Inflammatory macrophage (primary cell): ENCODE measurements at regions not wholly inside any gene's neighbourhood (a gene's known extent, or its start where the extent isn't known, plus 50 kb on each side); places are given as distances from the start of the nearest gene placed in this dataset.
A peak's percentile ranks its signal among the peaks of the same experiment; 100 is the strongest.

ENCODE experiments used
- DNase-seq, 2 donors: peaks; one replicate each; pipeline ENCODE4 v3.0.0-alpha.2; 2020 to 2022

DNA sequence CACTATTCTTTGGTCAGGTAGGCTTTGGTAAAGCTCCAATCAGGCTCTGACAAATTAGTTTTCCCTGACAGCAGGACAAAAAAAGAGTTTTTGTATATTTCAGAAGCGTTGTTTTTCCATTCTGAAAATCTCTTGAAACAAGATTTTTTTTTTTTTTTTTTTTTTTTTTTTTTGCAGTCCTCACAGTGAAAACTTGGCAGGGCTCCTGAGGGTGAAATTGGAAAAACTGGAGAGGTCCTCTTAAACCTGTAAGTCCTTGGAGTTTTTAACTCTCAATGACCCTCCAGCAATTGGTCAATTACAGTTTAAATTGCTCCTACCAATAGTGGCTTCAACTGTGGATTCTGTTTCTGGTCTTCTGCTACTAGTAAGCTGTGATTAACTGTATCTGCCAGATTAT lies 244.5 kb upstream of the PKDCC start:
- no peak for DNase-seq

DNA sequence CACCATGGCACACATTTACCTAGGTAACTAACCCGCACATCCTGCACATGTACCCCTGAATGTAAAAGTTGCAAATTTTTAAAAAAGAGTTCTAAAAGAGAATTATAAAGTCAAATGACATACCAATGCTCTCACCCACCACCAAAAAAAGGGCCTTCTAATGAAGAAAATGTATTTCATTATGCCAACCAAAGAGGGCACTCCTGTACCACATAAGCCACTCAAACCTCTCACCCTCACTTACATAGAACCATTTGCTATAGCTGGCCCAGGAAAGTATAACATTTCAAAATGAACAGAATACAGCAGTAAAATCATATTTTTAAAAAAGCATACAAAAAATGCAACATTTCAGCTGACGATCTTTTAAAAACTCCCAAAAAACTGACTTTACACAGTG lies 241.5 kb upstream of the PKDCC start:
- DNase-seq: no peak

DNA sequence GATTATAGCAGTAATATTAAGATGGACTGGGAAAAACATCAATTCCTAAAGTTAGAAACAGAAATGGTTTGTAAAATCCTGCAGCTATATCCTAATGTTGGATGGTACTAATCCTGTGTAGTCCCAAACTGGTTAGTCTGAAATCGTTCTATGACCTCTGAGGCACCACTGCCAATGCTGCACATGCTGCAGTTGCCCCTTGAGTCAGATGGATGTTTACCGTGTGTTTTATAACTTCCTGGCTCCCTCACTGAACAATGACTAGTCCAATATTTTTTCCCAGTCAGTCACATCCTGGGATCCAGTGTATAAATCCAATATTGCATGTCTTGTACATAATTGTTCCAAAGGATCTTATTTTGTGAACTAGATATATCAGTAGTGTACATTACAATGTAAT lies 226.7 kb upstream of the PKDCC start:
- no peak for DNase-seq

DNA sequence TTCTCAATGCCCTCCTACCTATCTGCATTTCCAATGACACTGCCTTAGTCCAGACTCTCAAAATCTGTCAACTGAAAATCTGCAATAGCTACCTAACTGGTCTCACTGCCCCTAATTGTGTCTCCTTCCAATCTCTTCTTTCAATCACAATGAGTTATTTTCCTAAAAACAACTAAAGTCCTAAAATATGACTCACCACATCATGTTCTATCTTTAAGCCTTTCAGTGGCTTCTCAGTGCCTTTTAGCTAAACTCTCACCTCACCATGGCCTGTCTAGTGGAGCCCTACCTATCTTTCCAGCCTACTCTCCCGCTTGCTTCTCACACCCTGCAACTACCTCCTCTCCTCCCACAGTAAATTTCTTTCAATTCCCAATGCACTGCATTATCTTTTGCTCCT lies 220.9 kb upstream of the PKDCC start:
- DNase-seq: no peak

DNA sequence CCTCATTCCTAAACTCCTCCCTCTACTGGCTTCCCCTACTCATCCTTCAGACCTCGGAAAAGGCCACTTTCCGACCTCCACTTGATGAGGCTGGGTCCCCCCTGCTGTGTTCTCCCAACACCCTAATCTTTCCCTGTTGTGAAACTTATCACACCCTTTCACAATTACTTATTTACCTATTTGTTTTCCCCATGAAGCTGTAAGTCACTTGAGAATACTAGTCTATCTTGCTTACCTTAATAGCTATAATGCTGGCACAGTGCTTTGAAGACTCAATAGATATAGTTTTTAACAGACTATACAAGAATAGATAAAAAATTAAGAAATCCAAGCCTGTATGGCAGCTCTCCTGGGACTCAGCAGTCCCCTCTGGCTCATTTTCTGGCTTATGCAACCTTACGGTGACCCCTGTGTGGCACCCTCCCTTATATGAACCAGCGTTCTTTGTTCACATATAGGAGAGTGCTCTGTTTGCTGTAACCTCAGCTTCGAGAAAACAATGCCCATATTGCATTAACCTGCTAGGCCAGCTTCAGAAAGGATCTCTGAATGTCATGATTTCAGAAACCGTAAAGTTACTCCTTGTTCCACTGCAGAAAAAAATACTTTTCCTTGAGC lies 220.4 kb upstream of the PKDCC start:
- DNase-seq: no peak

DNA sequence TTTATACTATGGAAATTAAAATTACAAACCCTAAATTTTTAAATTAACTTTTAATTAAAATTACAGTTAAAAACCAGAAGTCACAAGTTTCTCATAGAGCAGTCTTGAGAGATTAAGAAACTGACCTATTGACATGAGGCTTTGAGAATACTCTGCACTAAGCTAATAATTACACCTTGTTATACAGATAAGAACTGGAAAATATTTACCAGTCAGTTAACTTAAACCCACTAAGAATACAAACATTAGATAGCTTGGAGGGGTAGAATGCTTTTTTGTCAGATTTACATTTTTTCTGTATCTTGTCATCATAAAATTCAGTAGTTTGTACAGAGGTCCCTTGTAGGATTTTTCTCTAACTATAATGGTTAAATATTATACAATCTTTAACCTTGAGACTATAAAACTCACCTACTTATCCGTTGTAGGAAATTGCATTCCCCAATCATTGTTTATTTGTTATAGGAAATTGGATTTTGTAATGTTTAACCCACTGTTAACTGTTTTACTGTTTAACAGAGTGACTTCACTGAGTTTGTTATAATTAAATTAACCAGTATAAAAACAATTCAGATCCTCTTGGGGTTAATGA lies 219.7 kb upstream of the PKDCC start:
- DNase-seq: no peak

DNA sequence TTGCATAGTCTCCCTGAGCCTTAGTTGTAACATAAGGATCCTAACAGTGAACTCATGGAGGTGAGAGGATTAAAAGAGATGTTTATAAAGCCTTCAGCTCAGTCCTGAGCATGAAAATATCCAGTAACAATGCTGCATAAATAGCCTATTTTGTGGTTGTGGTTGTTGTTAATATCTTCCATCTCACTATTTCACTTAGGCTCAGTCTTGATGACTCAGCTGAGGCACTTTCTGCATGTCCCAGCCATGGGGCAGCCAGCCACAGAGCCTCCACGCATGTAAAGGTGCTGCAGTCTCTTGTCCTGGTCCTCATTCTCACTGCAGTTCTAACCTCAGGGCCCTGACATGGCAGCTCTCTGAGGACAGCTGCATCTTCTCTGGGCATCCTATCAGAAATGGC lies 218.8 kb upstream of the PKDCC start:
- no peak for DNase-seq

DNA sequence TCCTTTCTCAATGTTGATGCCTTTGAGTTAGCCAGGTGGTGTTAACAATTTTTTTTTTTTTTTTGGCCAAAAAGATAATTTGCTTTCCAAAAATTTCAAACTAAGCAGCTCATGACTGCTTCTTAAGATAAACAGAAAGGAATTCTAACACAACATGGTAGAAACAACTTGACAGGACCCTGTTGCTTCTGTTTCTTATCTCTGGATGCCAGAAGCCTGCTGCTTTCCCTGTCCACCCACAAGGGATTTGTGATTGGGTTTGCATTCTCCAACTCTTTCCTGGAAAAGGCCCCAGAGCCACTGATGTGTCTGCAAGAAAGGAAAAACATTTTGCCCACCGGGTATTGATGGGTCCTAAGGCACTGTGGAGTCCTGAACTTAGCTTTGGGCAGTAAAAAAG lies 217.2 kb upstream of the PKDCC start:
- DNase-seq: no peak

DNA sequence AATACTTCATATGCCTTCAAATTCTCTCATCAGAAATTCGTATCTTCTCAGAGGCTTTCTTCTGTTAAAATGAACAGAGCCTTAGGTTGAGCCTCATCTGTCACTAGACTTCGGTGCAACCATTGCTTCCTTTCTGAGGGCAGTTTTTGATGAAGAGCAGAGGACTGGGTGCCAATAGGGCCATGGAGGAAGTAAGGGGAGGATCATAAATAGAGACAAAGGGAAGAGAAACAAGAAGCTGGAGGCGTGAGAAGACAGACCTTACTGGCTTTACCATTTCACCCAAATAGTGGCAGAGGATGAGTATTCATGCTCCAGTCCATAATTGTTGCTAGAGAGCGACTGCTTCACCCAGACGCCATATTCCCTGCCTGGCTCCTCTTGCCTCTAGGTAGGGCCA lies 215.6 kb upstream of the PKDCC start:
- peak in 1 of 2 donors; percentile 21 for DNase-seq

DNA sequence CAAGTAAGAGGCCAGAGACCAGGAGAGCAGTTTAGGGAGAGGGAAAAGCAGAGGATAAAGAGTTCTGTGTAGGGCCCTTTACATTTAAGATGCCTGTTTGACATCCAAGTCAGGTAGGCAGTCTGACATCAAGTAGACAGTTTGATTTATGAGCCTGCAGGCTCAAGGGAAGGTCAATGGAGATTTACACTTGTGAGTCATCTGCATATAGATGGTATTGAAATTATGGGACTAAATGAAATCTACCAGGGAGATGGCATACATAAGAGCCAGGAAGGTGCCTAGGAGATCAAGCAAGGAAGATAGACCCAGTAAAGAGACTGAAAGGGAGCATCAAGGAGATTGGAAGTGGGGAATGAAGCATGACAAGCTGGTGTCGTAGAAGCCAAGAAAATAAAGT lies 212.4 kb upstream of the PKDCC start:
- DNase-seq: no peak

DNA sequence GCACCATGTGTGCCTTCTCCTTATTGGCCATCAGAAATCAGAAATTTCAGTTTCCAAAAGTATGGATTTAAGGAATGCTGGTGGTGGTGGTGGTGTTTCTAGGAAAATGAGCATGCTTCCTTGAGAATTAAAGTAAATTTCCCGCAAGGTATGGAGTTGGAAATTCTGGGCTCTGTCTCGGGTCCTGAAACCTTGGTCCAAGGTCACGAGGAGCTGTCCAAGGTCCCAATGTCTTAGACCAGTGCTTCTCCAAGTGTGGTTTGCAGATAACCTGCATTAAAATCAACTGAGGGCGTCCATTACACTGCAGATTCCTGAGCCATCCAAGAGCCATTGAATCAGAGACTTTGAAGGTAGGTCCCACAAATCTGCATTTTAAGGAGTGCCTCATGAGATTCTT lies 210.9 kb upstream of the PKDCC start:
- DNase-seq: peak in 1 of 2 donors; percentile 30

DNA sequence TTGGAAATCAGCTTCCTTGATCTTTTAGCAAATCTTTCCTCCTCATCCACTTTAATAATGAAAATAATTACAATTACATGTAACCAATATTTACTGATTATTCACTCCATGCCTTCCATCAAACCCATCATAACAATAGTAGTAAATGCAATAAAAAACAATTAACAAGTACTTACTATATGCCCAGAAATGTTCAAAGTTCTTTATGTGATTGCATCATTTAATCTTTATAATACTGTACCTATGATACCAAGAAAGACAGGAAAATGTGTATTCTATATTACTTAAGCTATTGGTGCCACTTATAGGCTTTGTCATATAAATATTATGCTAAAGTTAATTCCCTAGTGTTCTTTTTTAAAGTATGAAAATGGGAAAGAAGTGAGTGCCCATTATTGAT lies 210.2 kb upstream of the PKDCC start:
- DNase-seq: no peak

DNA sequence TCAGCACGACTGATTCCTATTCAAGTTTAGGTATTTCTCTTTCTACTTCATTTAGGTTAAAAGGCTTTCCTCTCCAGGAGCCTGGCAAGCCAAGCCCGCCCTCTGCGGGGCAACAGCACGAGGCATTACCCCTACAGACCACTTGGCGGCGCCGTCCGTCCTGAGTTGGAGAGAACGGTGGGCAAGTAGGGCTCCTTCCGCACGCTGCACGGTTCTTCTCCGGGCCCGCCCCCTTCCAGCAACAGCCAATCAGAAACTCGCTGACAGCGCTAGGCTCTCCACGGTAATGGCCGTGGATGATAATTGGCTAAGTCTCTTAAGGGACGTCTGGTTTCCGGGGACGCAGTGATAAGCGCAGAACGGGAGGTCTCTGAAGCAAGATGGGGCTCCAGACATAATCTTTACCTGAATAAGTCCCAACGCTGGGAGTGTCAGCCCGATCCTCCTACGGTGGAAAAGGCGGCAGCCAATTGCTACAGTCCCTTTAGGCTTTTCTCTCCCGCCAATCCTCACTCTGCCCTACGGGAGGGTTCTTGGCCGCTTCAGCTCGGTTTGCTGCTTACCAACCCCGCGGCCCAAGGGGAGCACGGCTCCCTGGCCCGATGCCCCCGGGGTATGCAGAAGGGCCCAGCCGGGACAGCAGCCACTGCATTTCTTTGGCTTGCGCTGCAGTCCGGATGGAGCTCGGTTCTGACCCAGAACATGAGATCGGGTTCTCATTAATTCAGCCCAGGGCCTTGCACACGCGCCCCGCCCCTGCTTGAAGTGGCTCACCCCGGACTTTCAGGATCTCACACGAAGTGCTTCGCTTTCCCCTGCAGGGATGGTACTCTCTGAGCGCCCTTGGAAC lies 206.9 kb upstream of the PKDCC start:
- DNase-seq: peak; percentile 96 to 97

DNA sequence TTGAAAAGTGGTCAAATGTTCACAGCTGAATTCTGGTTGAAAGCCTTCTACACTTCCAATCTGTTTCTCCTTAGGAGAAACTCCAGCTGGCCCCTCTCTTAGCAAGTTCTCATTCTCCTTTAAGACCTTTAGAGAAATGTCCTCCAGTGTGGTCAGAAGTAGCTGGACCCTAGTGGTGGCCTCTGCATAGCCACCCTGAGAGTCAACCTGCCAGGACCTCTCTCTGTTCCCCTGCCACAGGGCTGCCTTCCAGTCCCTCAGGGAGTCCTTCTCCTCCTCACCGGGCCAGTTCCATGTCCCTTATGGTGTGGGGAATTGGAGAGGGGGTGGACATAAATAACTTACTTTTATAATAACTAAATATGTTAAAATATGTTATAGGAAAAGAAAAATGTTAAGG lies 200.9 kb upstream of the PKDCC start:
- no peak for DNase-seq

DNA sequence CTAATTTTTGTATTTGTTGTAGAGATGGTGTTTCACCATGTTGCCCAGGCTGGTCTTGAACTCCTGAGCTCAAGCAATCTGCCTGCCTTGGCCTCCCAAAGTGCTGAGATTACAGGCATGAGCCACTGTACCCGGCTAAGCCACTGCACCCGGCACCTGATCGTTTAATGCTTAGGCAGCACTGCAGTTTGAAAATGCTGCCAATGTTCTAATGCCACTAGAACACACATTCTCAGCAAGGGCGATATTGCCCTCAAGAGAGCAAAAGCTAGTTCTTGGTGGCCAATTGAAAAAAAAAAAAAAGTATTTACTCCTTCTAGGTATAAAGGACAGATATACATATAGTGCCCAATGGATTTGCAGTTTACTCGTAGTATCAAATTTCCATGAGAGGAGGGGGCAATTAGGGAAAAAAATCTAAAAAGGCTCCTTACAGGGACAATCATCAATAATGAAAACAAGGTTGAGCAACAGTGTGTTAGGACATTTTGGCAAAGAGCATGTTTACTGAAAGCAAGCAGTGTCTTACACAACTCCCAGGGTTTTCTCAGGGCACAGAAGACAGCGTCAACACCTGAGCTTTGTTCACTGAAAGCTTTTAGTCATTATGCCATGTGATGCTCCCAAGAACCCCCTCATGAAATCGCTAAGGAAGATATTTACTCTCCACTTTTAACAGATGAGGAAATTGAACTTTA lies 199.9 kb upstream of the PKDCC start:
- no peak for DNase-seq

DNA sequence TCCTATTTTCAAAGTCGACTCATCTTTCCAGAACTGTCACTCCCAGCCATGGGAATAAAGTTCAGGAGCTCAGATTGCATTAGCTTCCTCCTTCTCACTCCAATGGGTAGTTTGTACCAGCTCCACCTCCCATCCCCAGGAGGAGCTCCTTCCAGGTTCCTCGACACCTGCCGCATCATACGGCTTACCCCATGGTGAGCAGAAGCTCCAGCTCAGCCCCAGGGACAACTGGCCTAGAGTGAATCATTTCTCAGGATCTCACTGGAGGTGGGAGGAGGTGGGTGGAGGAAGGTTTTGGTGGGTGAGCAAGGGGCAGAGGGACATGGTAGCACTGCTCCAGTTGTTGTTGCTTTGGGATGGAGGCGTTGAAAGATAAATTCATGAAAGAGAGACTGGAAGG lies 196.3 kb upstream of the PKDCC start:
- DNase-seq: no peak

DNA sequence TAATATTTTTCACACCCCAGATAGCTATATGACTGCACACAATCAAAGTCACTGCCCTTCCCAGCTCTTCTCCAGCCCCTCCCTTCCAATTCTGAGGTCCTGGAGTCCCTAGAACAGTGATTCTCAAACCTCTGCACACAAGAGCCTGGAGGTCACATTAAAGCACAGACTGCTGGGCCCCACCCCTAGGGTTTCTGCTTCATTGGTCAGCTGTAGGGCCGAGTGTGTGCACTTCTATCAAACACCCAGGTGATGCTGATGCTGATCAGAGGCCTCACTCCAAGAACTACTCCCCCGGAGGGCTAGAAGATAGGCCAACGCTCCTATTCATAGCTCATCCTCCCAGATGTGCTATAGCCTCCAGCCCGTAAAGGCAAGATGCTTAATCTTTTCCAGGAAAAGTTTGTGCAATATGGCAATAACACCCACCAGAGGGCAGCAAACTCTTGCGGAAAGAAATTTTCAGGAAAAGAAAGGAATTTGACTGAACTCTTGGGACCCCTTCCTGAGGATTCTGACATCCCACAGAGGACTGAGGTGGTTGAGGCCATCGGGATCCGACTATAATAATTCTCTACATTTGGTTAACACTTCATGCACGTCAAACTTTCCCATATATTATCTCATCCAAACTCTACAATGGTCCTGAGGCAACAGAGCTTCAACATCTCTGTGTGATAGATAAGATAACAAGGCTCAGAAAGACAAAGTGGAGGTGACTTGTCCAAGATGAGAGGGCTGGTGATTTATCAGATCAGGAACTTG lies 194.2 kb upstream of the PKDCC start:
- peak; percentile 48 to 51 for DNase-seq

DNA sequence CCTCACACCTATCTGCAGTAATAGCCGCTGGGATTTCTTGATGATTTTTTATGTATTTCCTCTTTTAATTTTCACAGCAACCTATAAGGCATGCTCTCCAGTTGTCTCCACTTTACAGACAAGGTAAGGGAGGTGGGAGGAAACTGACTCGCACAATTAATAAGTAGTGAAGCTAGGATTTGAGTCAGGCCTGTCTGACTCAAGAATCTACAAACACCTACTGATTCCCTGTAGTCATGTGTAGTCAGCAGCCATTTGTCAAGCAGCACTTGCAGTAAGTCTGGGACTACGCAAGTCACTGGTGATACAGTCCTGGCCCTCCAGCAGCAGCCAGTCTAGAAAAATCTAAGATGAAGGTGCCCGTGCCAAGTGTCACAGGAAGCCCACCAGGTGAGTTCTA lies 193.6 kb upstream of the PKDCC start:
- no peak for DNase-seq

DNA sequence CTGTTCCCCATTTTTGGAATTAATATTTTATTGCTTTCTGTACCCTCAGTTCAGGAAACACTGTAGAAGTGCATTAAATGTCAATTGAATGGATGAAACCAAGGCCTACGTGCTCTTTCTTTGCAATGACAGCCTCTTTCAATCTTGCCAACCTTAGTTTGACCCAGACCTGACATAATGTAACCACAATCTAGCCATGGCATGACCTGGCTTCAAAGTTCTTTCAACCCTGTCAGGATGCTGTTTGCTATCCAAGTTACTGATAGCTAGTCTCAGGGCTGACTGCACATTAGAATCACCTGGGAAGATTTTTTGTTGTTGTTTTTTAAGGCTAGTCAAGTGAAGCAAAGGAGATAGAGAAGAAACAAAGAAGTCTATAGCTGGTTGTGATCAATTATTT lies 190.9 kb upstream of the PKDCC start:
- DNase-seq: no peak

DNA sequence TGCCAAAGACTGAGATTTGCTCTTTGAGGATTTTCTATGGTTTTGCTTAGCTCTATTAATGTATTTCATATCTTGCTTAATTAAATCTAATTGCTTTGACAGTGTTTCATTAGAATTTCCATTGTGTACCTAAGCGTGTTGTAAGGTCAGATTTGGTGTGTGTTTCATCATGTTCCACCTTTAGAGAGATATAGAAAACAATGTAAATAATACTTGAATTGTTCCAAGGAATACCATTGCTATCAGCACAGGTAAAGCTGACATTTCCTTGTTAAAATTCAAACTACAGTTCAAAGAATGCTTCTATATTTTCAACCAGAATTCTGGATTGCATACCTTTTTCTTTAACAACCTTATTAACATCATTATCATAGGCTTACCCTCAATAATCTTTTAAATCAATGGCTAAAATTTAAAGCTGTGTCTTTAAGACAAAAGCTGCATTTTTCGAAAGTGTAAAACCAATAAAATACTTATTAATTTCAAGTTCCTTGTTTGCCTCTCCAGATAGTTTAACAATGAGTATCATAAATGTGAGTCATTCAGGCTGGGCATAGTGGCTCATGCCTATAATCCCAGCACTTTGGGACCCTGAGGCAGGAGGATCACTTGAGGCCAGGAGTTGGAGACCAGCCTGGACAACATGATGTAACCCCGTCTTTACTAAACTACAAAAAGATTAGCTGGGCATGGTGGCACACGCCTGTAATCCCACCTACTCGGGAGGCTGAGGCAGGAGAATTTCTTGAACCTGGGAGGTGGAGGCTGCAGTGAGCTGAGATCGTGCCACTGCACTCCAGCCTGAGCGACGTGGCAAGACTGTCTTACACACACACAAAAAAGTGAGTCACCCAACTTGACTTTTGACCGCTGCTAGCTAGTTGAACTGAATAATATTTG lies 188.0 kb upstream of the PKDCC start:
- no peak for DNase-seq

DNA sequence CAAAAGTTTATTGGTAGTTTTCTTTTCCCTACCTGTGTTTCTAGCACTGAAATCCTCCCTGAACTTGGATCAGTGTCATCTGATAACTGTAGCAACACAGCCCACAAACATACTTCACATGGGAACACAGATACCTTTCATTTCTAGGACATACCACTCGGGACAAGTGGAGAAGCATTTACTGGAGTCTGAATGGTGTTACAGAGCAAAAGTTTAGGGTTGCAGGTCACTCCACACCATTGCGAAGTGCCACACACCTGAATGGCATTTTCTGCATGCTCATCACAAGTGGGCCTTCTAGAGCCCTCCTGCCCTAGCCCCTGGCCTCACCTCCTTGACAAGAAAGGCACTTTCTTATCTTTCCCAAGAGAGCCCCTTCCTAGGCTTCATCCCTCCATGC lies 184.8 kb upstream of the PKDCC start:
- DNase-seq: no peak

DNA sequence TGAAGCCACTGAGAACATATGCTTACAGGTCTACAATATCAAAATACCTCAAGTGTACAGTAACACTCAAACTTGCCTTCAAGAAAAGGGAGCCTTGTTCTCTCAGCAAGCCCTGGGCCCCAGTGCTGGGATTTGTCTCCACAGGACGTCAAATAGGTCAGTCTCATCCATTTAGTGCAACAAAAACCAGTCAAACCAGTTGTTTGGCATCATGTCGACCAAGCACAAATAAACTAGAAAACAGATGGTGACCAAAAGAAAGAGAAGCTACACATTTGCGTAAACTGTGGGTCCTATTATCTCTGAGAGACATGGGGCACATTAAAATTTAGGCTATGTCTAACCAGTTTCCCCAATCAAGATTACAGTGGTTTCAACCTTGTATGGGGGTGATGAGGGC lies 182.6 kb upstream of the PKDCC start:
- DNase-seq: no peak
